ENCODE measurements at regions not wholly inside any gene's neighbourhood (a gene's known extent, or its start where the extent isn't known, plus 50 kb on each side); places are given as distances from the start of the nearest gene placed in this dataset.

DNA sequence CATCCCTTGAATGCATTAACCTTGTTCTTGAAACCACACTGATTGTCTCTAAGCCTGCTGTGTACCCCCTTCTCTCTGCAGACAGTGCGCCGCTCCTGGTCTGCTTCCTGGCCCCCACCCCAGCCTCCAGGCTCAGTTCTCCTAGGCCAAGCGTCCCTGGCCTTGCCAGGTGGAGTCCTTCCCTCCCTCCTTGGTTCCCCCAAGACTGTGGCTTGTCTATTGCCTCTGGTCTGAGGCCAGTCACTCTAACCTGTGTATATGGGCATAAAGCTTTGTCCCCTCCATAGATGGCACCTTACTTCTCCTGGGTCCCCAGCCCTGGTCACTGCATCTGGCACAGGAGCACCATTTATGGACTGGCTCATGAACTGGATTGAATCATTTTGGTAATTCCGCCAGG lies 133.5 kb upstream of the EEPD1 start:
- TF ChIP-seq, protein P1, sequence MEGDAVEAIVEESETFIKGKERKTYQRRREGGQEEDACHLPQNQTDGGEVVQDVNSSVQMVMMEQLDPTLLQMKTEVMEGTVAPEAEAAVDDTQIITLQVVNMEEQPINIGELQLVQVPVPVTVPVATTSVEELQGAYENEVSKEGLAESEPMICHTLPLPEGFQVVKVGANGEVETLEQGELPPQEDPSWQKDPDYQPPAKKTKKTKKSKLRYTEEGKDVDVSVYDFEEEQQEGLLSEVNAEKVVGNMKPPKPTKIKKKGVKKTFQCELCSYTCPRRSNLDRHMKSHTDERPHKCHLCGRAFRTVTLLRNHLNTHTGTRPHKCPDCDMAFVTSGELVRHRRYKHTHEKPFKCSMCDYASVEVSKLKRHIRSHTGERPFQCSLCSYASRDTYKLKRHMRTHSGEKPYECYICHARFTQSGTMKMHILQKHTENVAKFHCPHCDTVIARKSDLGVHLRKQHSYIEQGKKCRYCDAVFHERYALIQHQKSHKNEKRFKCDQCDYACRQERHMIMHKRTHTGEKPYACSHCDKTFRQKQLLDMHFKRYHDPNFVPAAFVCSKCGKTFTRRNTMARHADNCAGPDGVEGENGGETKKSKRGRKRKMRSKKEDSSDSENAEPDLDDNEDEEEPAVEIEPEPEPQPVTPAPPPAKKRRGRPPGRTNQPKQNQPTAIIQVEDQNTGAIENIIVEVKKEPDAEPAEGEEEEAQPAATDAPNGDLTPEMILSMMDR (IDR thresholded peaks at IDR 0.05) = no peak
- TF ChIP-seq POLR2A (IDR thresholded peaks at IDR 0.05) = no peak
- TF ChIP-seq POLR2AphosphoS5 (IDR thresholded peaks at IDR 0.05) = no peak
- no peak for TF ChIP-seq EP300 (IDR thresholded peaks at IDR 0.05; ENCODE audit: low read depth)
